K562 (cell line): ENCODE measurements at regions not wholly inside any gene's neighbourhood (a gene's known extent, or its start where the extent isn't known, plus 50 kb on each side); places are given as distances from the start of the nearest gene placed in this dataset.

Experiments used
- ARHGAP35 ChIP-seq: fragments of 450-650 bp; IDR thresholded peaks from 2 replicates; pipeline ENCODE4 v1.6.1; 2018; ENCODE audit not compliant: partially characterized antibody
- CBX8 ChIP-seq: fragments of 200-600 bp; sonication (generic); IDR thresholded peaks from 2 replicates; pipeline ENCODE4 v1.6.1; 2012; ENCODE audit warnings: borderline replicate concordance, mixed run types, low read depth, mild to moderate bottlenecking, moderate library complexity, mixed read lengths, low read length, control low read depth, inconsistent platforms; ENCODE audit not compliant: poor library complexity, severe bottlenecking; ENCODE audit errors: extremely low read depth
- EGR1 ChIP-seq: fragments of 450-650 bp; conservative IDR thresholded peaks from 2 replicates; pipeline ENCODE4 v1.6.1; 2017; ENCODE audit warnings: mild to moderate bottlenecking
- FOSL1 ChIP-seq: fragments of 200-800 bp; sonication (Bioruptor generic); conservative IDR thresholded peaks from 2 replicates; pipeline ENCODE4 v1.6.1; 2016; ENCODE audit warnings: missing genetic modification characterization, missing compliant biosample characterization
- KAT7 ChIP-seq: sonication (generic); formaldehyde crosslinking; IDR thresholded peaks from 2 replicates; pipeline ENCODE4 v1.8.0; 2022; ENCODE audit warnings: missing genetic modification reagents, mild to moderate bottlenecking, borderline replicate concordance
- KDM4B ChIP-seq, 2 experiments: fragments of 450-650 bp in 1 of 2; sonication (generic) in 1 of 2; IDR thresholded peaks; 2 replicates each; pipeline ENCODE4 v1.6.1; 2016 to 2017; ENCODE audit warnings: borderline replicate concordance in 2 of 2, antibody characterized with exemption in 1 of 2, low read depth in 1 of 2, mild to moderate bottlenecking in 1 of 2
- PML ChIP-seq: IDR thresholded peaks from 2 replicates; pipeline ENCODE4 v1.6.1; 2012; ENCODE audit warnings: low read length, inconsistent platforms
- POLR2AphosphoS2 ChIP-seq: IDR thresholded peaks from 2 replicates; pipeline ENCODE4 v1.6.1; 2012; ENCODE audit warnings: low read length, improper control_type of control experiment
- RBM39 ChIP-seq: fragments of 200-400 bp; formaldehyde crosslinking; optimal IDR thresholded peaks from 2 replicates; pipeline ENCODE3; 2018; ENCODE audit warnings: low read depth, low read length
- TAF1 ChIP-seq: IDR thresholded peaks from 2 replicates; pipeline ENCODE4 v1.6.1; 2011; ENCODE audit warnings: mild to moderate bottlenecking, low read length, moderate library complexity; ENCODE audit not compliant: insufficient read depth, control insufficient read depth, severe bottlenecking; ENCODE audit errors: extremely low read depth
- TF ChIP-seq, protein P1 (sequence below), 3 experiments: IDR thresholded peaks in 2 of 3; conservative IDR thresholded peaks in 1 of 3; 2 replicates each; pipeline ENCODE4 v1.5.1; 2011 to 2012; ENCODE audit warnings: low read length in 3 of 3, mild to moderate bottlenecking in 3 of 3, control low read depth in 2 of 3, improper control_type of control experiment in 1 of 3, inconsistent platforms in 1 of 3, low read depth in 1 of 3, mixed read lengths in 1 of 3, moderate library complexity in 1 of 3; ENCODE audit not compliant: insufficient read depth in 2 of 3
- TF ChIP-seq, protein P2 (sequence below): fragments of 250-450 bp; sonication (Bioruptor Pico); IDR thresholded peaks from 2 replicates; pipeline ENCODE4 v1.5.0; 2022; ENCODE audit warnings: mild to moderate bottlenecking

DNA sequence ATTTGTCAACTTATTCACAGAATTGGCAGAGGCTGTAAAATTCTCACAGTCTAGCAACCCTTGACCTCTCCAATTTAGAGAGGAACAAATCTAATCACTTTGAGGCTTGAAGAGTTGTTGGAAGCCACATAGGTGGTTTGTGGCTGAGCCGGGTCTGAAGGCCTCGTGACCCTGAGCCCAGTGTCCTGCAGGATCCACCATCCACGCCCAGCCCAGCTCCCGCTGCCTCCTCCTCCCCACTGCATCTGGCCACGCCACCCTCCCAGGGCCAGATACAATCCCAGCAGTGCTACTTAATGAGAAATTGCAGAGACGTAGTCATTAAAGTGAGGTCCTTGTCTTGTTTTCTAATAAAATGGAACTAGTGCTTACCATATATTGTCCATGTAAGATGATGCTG is 81.4 kb upstream of the SHH start:
- TF ChIP-seq EGR1 (no peak), KAT7 (no peak), PML (no peak), TAF1 (no peak), RBM39 (no peak), POLR2AphosphoS2 (no peak), CBX8 (no peak), FOSL1 (tag) (no peak), ARHGAP35 (no peak), KDM4B (IDR thresholded peaks at IDR 0.05; ENCODE audit: borderline replicate concordance in 2 of 2, low read depth in 1 of 2) (no peak)
- TF ChIP-seq, protein P1, sequence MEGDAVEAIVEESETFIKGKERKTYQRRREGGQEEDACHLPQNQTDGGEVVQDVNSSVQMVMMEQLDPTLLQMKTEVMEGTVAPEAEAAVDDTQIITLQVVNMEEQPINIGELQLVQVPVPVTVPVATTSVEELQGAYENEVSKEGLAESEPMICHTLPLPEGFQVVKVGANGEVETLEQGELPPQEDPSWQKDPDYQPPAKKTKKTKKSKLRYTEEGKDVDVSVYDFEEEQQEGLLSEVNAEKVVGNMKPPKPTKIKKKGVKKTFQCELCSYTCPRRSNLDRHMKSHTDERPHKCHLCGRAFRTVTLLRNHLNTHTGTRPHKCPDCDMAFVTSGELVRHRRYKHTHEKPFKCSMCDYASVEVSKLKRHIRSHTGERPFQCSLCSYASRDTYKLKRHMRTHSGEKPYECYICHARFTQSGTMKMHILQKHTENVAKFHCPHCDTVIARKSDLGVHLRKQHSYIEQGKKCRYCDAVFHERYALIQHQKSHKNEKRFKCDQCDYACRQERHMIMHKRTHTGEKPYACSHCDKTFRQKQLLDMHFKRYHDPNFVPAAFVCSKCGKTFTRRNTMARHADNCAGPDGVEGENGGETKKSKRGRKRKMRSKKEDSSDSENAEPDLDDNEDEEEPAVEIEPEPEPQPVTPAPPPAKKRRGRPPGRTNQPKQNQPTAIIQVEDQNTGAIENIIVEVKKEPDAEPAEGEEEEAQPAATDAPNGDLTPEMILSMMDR (IDR thresholded peaks at IDR 0.05 in 2 of 3, conservative IDR thresholded peaks at IDR 0.05 in 1 of 3; ENCODE audit: insufficient read depth in 2 of 3, low read depth in 1 of 3, low read length in 3 of 3), result no peak
- TF ChIP-seq, protein P2, sequence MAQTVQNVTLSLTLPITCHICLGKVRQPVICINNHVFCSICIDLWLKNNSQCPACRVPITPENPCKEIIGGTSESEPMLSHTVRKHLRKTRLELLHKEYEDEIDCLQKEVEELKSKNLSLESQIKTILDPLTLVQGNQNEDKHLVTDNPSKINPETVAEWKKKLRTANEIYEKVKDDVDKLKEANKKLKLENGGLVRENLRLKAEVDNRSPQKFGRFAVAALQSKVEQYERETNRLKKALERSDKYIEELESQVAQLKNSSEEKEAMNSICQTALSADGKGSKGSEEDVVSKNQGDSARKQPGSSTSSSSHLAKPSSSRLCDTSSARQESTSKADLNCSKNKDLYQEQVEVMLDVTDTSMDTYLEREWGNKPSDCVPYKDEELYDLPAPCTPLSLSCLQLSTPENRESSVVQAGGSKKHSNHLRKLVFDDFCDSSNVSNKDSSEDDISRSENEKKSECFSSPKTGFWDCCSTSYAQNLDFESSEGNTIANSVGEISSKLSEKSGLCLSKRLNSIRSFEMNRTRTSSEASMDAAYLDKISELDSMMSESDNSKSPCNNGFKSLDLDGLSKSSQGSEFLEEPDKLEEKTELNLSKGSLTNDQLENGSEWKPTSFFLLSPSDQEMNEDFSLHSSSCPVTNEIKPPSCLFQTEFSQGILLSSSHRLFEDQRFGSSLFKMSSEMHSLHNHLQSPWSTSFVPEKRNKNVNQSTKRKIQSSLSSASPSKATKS (CRISPR knock-in tag), result no peak
